HEK293T (cell line): ENCODE measurements at regions not wholly inside any gene's neighbourhood (a gene's known extent, or its start where the extent isn't known, plus 50 kb on each side); places are given as distances from the start of the nearest gene placed in this dataset.

ENCODE experiments used
- CTCF ChIA-PET: fragments of 350-600 bp; formaldehyde crosslinking; extraction: SDS; loops from one replicate; lab custom pipeline; 2021; ENCODE audit warnings: antibody characterized with exemption, inconsistent platforms; lab: Yijun Ruan, JAX
- POLR2A ChIA-PET: fragments of 350-600 bp; formaldehyde crosslinking; extraction: SDS; loops from one replicate; lab custom pipeline; 2020; ENCODE audit warnings: antibody characterized with exemption, inconsistent platforms; lab: Yijun Ruan, JAX
- DNase-seq: peaks from one replicate; pipeline ENCODE4 v3.0.0; 2012; ENCODE audit warnings: mixed read lengths; ENCODE audit errors: extremely low spot score
- ARNT ChIP-seq: fragments of 450-650 bp; IDR thresholded peaks from 2 replicates; pipeline ENCODE4 v1.6.1; 2017; ENCODE audit warnings: mild to moderate bottlenecking
- BHLHE40 ChIP-seq: fragments of 450-650 bp; IDR thresholded peaks from 2 replicates; pipeline ENCODE4 v1.6.1; 2016; ENCODE audit warnings: mild to moderate bottlenecking, moderate library complexity, borderline replicate concordance
- CTBP1 ChIP-seq: fragments of 450-650 bp; IDR thresholded peaks from 2 replicates; pipeline ENCODE4 v1.6.1; 2016; ENCODE audit warnings: borderline replicate concordance
- ELF4 ChIP-seq: fragments of 450-650 bp; IDR thresholded peaks from 2 replicates; pipeline ENCODE4 v1.6.1; 2017; ENCODE audit warnings: antibody characterized with exemption
- FOXA1 ChIP-seq: fragments of 450-650 bp; IDR thresholded peaks from 2 replicates; pipeline ENCODE4 v1.6.1; 2016; ENCODE audit warnings: mild to moderate bottlenecking
- FOXK2 ChIP-seq: fragments of 450-650 bp; IDR thresholded peaks from 2 replicates; pipeline ENCODE4 v1.6.1; 2016; ENCODE audit warnings: mild to moderate bottlenecking
- FOXM1 ChIP-seq: fragments of 450-650 bp; IDR thresholded peaks from 2 replicates; pipeline ENCODE4 v1.6.1; 2017; ENCODE audit warnings: mild to moderate bottlenecking, borderline replicate concordance
- HDGF ChIP-seq: fragments of 450-650 bp; IDR thresholded peaks from 2 replicates; pipeline ENCODE4 v1.6.1; 2017; ENCODE audit warnings: antibody characterized with exemption, borderline replicate concordance
- L3MBTL2 ChIP-seq: fragments of 450-650 bp; conservative IDR thresholded peaks from 2 replicates; pipeline ENCODE4 v1.6.1; 2016; ENCODE audit warnings: mild to moderate bottlenecking
- LEF1 ChIP-seq: fragments of 450-650 bp; IDR thresholded peaks from 2 replicates; pipeline ENCODE4 v1.6.1; 2017; ENCODE audit warnings: mild to moderate bottlenecking, borderline replicate concordance
- NFRKB ChIP-seq: fragments of 450-650 bp; IDR thresholded peaks from 2 replicates; pipeline ENCODE4 v1.6.1; 2016; ENCODE audit warnings: mild to moderate bottlenecking, moderate library complexity
- SP1 ChIP-seq: fragments of 450-650 bp; IDR thresholded peaks from 2 replicates; pipeline ENCODE4 v1.6.1; 2017
- SUZ12 ChIP-seq: fragments of 450-650 bp; IDR thresholded peaks from 2 replicates; pipeline ENCODE4 v1.6.1; 2016; ENCODE audit warnings: mild to moderate bottlenecking
- TARDBP ChIP-seq: fragments of 450-650 bp; IDR thresholded peaks from 2 replicates; pipeline ENCODE4 v1.6.1; 2016
- ZNF384 ChIP-seq: fragments of 450-650 bp; IDR thresholded peaks from 2 replicates; pipeline ENCODE4 v1.6.1; 2016
- TF ChIP-seq, protein P1 (sequence below): fragments of 450-650 bp; IDR thresholded peaks from 2 replicates; pipeline ENCODE4 v1.6.1; 2016

- DNase-seq = no peak
- POLR2A ChIA-PET = no interaction called here
- TF ChIP-seq BHLHE40 (no peak), SUZ12 (no peak)
- CTCF ChIA-PET = no interaction called here
Observed at GRCh38 chr6:91710342-91710741, 1123.5 kb upstream of the MAP3K7 start.

- no peak for TF ChIP-seq TARDBP
- TF ChIP-seq, protein P1, sequence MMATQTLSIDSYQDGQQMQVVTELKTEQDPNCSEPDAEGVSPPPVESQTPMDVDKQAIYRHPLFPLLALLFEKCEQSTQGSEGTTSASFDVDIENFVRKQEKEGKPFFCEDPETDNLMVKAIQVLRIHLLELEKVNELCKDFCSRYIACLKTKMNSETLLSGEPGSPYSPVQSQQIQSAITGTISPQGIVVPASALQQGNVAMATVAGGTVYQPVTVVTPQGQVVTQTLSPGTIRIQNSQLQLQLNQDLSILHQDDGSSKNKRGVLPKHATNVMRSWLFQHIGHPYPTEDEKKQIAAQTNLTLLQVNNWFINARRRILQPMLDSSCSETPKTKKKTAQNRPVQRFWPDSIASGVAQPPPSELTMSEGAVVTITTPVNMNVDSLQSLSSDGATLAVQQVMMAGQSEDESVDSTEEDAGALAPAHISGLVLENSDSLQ = no peak
- no peak for TF ChIP-seq CTBP1
- no peak for TF ChIP-seq SUZ12
- TF ChIP-seq L3MBTL2 = no peak
- TF ChIP-seq FOXA1 = no peak
- no peak for TF ChIP-seq NFRKB
- no peak for TF ChIP-seq HDGF
- no peak for TF ChIP-seq ELF4
- no peak for TF ChIP-seq BHLHE40
- no peak for TF ChIP-seq ARNT
- TF ChIP-seq FOXM1 = no peak
- TF ChIP-seq SP1 = no peak
- no peak for TF ChIP-seq ZNF384
- no peak for TF ChIP-seq LEF1
- no peak for TF ChIP-seq FOXK2
- ChIA-PET POLR2A (no interaction called here), CTCF (no interaction called here)
- DNase-seq = no peak
Observed at GRCh38 chr6:91708534-91708933, 1121.7 kb upstream of the MAP3K7 start.

- ChIA-PET POLR2A (no interaction called here), CTCF (no interaction called here)
- no peak for DNase-seq
- TF ChIP-seq SP1 = no peak
- no peak for TF ChIP-seq LEF1
Observed at GRCh38 chr6:91705646-91706045, 1118.8 kb upstream of the MAP3K7 start.

GRCh38 chr6:91704531-91704930, 1117.7 kb upstream of the MAP3K7 start:
- ChIA-PET POLR2A (no interaction called here), CTCF (no interaction called here)
- no peak for DNase-seq
- TF ChIP-seq BHLHE40 (no peak), LEF1 (no peak), FOXK2 (no peak), CTBP1 (no peak), SUZ12 (no peak), NFRKB (no peak), ARNT (no peak), FOXA1 (no peak), ELF4 (no peak), TARDBP (no peak), FOXM1 (no peak), ZNF384 (no peak), HDGF (no peak), L3MBTL2 (no peak), SP1 (no peak)
- TF ChIP-seq, protein P1 = no peak

GRCh38 chr6:91697010-91697695, 1110.3 kb upstream of the MAP3K7 start:
- DNase-seq = no peak
- ChIA-PET CTCF (no interaction called here), POLR2A (no interaction called here)
- no peak for TF ChIP-seq SUZ12
- no peak for TF ChIP-seq ARNT
- no peak for TF ChIP-seq FOXK2
- no peak for TF ChIP-seq SP1

GRCh38 chr6:91695221-91695620, 1108.3 kb upstream of the MAP3K7 start:
- TF ChIP-seq FOXM1 (no peak), L3MBTL2 (no peak), FOXA1 (no peak), HDGF (no peak), LEF1 (no peak), SP1 (no peak), ELF4 (no peak), ZNF384 (no peak), SUZ12 (no peak), NFRKB (no peak), ARNT (no peak), CTBP1 (no peak), TARDBP (no peak), BHLHE40 (no peak), FOXK2 (no peak)
- TF ChIP-seq, protein P1 = no peak
- POLR2A ChIA-PET = no interaction called here
- DNase-seq = no peak
- CTCF ChIA-PET = no interaction called here

GRCh38 chr6:91694016-91694654, 1107.3 kb upstream of the MAP3K7 start:
- TF ChIP-seq SP1 = no peak
- no peak for TF ChIP-seq ZNF384
- TF ChIP-seq SUZ12 = no peak
- no peak for TF ChIP-seq HDGF
- TF ChIP-seq TARDBP = no peak
- TF ChIP-seq, protein P1 = peak; percentile 85
- no peak for TF ChIP-seq CTBP1
- TF ChIP-seq FOXA1 = no peak
- no peak for DNase-seq
- POLR2A ChIA-PET = no interaction called here
- CTCF ChIA-PET = no interaction called here
